ENCODE measurements at regions not wholly inside any gene's neighbourhood (a gene's known extent, or its start where the extent isn't known, plus 50 kb on each side); places are given as distances from the start of the nearest gene placed in this dataset.
"Not testable (repeated sequence)": the region's sequence is repeated elsewhere in the genome, so short reads cannot be mapped to it uniquely, and the experiment has no call there.

GRCh38 chr2:176822060-176822459 is 390.5 kb upstream of the HNRNPA3 start:
- no peak for DNase-seq

GRCh38 chr2:176826356-176826755 is 386.2 kb upstream of the HNRNPA3 start:
- DNase-seq, result no peak

DNA sequence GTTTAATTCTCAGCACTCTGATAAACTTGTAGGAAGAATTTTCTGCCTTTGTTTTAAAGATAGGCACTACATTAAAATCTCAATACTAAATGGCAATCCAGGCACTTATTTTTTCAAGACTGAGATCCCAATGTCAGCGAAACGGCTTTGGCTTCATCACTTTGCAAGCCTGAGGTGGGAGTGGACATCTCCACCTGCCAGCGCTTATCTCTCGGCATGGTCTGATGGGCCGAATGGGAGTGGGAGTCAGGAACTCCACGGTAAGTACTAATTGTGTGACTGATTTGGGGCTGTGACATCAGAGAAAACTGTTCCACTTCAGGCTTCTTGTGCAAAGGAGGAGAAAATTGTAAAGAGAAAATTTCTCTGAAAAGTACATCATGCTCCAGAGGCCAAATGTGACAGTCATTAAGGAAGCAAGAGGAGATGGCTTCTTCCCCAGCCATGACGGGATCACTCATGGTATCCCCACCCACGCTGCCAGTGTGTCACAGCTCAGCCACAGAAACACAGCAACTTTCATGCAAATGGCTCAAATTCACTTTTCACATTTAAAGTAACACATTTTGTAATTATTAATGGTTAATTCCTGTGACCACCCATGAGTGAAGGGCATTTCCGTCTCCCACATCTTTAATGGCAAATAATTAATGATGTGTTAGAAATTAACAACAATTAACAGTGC is 385.5 kb upstream of the HNRNPA3 start:
- no peak for DNase-seq

DNA sequence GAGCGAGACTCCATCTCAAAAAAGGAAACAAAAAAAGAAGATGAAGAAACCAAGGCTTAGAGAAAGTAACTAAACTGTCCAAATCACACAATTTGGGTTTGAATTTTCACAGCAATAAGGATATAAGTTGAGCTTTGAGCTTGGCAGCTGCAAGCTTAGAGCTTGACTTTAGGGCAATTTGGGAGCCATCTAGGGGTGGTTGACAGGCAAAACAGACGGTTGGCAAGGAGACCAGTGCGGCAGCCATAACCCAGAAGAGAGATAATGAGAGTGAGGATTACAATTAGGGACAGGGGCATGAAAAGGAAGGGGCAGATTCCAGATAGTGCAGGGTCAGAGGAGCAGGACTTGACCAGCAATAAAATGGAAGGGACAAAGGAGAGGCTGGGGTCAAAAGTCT is 382.2 kb upstream of the HNRNPA3 start:
- no peak for DNase-seq

DNA sequence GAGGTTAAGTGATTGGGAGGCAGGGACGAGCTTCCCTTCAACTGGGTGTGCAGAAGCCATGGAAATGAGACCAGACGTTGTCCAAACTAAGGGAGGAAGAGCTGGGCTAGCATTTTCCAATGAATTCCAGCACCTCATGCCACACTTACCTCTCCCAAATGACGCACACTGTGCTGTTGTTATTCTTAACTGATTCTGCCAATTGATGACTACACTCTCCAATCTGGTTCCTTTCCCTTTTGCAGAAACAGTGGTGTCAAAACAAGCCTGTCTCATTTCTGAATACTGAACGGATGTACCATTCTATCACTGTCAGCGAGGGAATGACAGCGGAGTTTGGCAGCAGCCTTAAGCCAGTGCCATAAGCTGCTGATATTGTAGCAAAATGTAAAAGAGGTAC is 380.5 kb upstream of the HNRNPA3 start:
- no peak for DNase-seq

- DNase-seq, result no peak
Measured at GRCh38 chr2:176833671-176834070, 378.9 kb upstream of the HNRNPA3 start.

DNA sequence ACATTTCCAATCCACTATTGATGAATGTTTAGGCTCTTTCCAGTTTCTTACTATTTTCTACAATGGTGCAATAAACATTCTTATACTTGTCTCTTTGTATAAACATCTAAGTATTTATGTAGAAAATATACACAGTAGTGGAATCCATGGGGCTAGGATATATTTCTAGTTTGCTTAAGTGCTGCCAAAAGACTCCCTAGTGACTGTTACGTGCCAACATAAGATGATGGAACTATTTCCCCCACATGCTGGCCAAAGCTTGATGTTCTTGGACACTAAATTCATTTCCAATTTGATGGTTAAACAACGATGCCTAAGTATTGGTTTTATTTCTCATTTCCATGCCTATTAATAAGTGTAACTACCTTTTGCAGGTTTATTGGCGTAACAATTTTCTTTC is 378.4 kb upstream of the HNRNPA3 start:
- DNase-seq, result no peak

GRCh38 chr2:176843208-176843607 is 369.4 kb upstream of the HNRNPA3 start:
- no peak for DNase-seq

- DNase-seq, result no peak
Measured at GRCh38 chr2:176844461-176844860, 368.1 kb upstream of the HNRNPA3 start.

- no peak for DNase-seq
Measured at GRCh38 chr2:176845718-176846117, 366.9 kb upstream of the HNRNPA3 start.

DNA sequence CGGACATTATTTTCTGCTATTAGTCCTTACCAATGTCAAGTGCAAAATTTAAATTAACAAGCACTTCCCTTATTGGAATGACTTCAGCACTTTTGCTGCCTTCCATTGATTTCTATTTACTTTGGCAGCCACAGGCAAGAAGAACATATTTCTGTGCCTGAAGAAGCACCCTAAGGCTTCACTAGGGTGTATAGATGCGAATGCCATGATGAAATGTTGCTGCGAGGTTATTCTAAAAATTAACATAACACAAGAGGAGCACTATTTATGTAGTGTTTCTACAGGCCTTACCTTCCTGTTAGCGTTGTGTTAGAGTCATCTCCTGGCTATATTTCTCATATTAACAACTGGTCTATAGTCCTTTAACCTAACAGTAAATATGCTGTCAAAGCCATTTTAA is 365.0 kb upstream of the HNRNPA3 start:
- no peak for DNase-seq

GRCh38 chr2:176848844-176849243 is 363.8 kb upstream of the HNRNPA3 start:
- no peak for DNase-seq

DNA sequence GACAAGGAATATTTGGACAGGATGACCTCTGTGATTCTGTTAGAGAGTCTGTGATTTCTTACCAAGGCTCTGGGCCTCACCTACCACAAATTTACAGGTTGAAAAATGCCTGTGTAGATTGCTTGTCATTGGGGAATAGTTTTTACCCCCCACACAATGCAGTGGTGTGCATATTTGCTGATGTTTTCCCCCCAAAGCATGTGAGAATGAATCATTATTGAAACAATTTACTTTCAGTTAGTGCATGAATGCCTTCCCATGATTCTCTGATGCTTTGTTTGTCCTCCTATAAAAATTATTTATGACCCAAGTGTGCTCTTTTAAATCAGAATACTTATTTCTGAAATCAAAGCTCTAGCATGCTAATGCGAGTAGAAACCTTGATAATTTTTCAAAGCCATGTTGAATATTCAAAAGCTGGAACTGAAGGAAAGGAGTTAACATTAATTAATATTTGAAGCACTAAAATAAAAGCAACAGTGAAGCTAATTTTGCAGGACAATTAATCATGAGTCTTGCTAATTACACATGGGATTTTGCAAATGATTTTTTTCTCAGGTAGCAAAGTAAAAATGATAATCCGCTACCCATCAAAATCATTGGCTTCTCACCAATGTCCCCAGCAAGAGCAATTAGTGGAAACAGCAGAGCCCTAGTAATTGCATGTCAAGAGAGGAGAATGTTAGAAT is 361.2 kb upstream of the HNRNPA3 start:
- DNase-seq, result no peak

GRCh38 chr2:176851889-176852483 is 360.6 kb upstream of the HNRNPA3 start:
- DNase-seq, result no peak

GRCh38 chr2:176852667-176853066 is 359.9 kb upstream of the HNRNPA3 start:
- peak; percentile 62 for DNase-seq

- no peak for DNase-seq
Measured at GRCh38 chr2:176854062-176854461, 358.5 kb upstream of the HNRNPA3 start.

DNA sequence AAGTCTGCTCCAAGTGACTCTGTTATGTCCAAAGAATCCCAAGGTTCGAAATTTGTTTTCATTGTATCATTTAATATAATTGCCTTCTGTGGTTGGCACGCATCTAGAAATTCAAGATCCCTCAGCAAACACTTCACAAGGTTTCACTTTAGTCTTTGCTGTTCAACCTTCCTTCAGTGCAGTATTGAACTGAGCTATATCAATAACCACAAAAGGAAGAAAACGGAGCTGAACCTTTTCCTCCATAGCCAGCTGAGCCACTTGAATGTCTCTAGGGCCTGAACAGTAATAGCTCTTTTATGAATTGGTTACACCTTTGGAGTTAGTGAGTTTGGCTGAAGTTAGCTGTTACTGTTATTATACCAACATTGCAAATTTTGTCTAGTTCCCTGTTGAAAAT is 357.7 kb upstream of the HNRNPA3 start:
- DNase-seq, result no peak

DNA sequence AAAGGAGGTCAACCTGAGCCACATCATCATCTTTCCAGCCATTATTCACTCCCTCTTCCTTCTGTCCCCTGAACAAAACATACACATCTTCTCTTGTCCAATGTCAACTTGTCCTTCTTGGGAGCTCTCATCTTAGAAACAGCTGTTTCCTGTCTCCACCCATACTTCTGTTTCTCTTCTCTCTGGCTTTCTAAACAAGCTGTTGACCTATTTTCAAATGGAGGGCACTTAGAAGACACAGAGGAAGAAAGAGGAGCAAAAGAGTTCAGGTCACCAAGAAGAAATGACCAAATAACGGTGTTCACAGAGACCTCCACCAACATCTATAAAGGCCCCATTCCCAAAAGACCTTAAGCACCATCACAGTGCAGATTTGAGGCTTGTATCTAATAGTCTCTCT is 355.9 kb upstream of the HNRNPA3 start:
- no peak for DNase-seq

DNA sequence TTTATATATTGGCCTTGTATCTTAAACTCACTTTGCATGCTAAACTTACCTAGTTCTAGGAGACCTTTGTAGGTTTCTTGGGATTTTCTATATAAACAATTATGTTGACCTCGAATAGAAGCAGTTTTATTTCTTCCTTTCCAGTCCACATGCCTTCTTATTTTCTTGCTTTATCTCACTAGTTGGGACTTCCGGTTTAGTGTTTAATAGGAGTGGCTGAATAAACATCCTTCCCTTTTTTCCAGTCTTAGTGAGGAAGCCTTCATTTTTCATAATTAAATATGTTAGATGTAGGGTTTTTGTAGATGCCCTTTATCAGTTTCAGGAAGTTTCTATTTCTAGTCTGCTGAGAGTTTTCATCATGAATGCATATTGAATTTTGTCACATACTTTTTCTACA is 347.3 kb upstream of the HNRNPA3 start:
- DNase-seq, result no peak

GRCh38 chr2:176872406-176872805 is 340.2 kb upstream of the HNRNPA3 start:
- DNase-seq, result no peak

- no peak for DNase-seq
Measured at GRCh38 chr2:176873403-176873802, 339.2 kb upstream of the HNRNPA3 start.

- no peak for DNase-seq
Measured at GRCh38 chr2:176876493-176877103, 336.0 kb upstream of the HNRNPA3 start.

GRCh38 chr2:176879426-176879995 is 333.1 kb upstream of the HNRNPA3 start:
- DNase-seq, result peak; percentile 60

- not testable (repeated sequence) for DNase-seq
Measured at GRCh38 chr2:176882045-176882444, 330.5 kb upstream of the HNRNPA3 start.

All from NCI-H187 treated with DMSO at 0.1 percent for 48 hours (cell line).